HEK293 (cell line): ENCODE measurements at regions not wholly inside any gene's neighbourhood (a gene's known extent, or its start where the extent isn't known, plus 50 kb on each side); places are given as distances from the start of the nearest gene placed in this dataset.

ENCODE experiments used
- TRIM28 ChIP-seq: IDR thresholded peaks from 2 replicates; pipeline ENCODE4 v1.6.1; 2011; ENCODE audit warnings: low read length, control low read depth, borderline replicate concordance
- ZNF121 ChIP-seq: fragments of 450-650 bp; formaldehyde crosslinking; IDR thresholded peaks from 2 replicates; pipeline ENCODE4 v1.5.1; 2016; ENCODE audit warnings: missing biosample characterization, missing genetic modification characterization
- ZNF19 ChIP-seq: fragments of 450-650 bp; formaldehyde crosslinking; IDR thresholded peaks from 2 replicates; pipeline ENCODE4; 2016; ENCODE audit warnings: missing biosample characterization, missing genetic modification characterization, low read depth
- ZNF24 ChIP-seq: fragments of 450-650 bp; formaldehyde crosslinking; IDR thresholded peaks from 2 replicates; pipeline ENCODE4 v1.5.1; 2016; ENCODE audit warnings: missing biosample characterization, missing genetic modification characterization
- ZNF335 ChIP-seq: fragments of 450-650 bp; formaldehyde crosslinking; conservative IDR thresholded peaks from 2 replicates; pipeline ENCODE4 v1.5.1; 2016; ENCODE audit warnings: missing biosample characterization, missing genetic modification characterization
- ZNF37A ChIP-seq: fragments of 450-650 bp; IDR thresholded peaks from 2 replicates; pipeline ENCODE4 v1.5.1; 2018; ENCODE audit warnings: missing biosample characterization, missing genetic modification characterization
- ZNF792 ChIP-seq: fragments of 450-650 bp; formaldehyde crosslinking; IDR thresholded peaks from 2 replicates; pipeline ENCODE4 v1.5.1; 2016; ENCODE audit warnings: missing biosample characterization, missing genetic modification characterization
- TF ChIP-seq, protein P1 (sequence below): fragments of 450-650 bp; formaldehyde crosslinking; IDR thresholded peaks from 2 replicates; pipeline ENCODE4 v1.5.1; 2016; ENCODE audit warnings: missing biosample characterization, missing genetic modification characterization
- TF ChIP-seq, protein P2 (sequence below): fragments of 450-650 bp; formaldehyde crosslinking; IDR thresholded peaks from 2 replicates; pipeline ENCODE4 v1.5.0; 2017; ENCODE audit warnings: missing biosample characterization, missing genetic modification characterization, borderline replicate concordance

- TF ChIP-seq, protein P1, sequence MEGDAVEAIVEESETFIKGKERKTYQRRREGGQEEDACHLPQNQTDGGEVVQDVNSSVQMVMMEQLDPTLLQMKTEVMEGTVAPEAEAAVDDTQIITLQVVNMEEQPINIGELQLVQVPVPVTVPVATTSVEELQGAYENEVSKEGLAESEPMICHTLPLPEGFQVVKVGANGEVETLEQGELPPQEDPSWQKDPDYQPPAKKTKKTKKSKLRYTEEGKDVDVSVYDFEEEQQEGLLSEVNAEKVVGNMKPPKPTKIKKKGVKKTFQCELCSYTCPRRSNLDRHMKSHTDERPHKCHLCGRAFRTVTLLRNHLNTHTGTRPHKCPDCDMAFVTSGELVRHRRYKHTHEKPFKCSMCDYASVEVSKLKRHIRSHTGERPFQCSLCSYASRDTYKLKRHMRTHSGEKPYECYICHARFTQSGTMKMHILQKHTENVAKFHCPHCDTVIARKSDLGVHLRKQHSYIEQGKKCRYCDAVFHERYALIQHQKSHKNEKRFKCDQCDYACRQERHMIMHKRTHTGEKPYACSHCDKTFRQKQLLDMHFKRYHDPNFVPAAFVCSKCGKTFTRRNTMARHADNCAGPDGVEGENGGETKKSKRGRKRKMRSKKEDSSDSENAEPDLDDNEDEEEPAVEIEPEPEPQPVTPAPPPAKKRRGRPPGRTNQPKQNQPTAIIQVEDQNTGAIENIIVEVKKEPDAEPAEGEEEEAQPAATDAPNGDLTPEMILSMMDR, result no peak
- no peak for TF ChIP-seq ZNF121 (tag by site-specific recombination)
- no peak for TF ChIP-seq ZNF24 (tag by site-specific recombination)
- TF ChIP-seq ZNF19, result no peak
- TF ChIP-seq, protein P2, sequence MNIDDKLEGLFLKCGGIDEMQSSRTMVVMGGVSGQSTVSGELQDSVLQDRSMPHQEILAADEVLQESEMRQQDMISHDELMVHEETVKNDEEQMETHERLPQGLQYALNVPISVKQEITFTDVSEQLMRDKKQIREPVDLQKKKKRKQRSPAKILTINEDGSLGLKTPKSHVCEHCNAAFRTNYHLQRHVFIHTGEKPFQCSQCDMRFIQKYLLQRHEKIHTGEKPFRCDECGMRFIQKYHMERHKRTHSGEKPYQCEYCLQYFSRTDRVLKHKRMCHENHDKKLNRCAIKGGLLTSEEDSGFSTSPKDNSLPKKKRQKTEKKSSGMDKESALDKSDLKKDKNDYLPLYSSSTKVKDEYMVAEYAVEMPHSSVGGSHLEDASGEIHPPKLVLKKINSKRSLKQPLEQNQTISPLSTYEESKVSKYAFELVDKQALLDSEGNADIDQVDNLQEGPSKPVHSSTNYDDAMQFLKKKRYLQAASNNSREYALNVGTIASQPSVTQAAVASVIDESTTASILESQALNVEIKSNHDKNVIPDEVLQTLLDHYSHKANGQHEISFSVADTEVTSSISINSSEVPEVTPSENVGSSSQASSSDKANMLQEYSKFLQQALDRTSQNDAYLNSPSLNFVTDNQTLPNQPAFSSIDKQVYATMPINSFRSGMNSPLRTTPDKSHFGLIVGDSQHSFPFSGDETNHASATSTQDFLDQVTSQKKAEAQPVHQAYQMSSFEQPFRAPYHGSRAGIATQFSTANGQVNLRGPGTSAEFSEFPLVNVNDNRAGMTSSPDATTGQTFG (tag by site-specific recombination), result no peak
- no peak for TF ChIP-seq ZNF37A (tag by site-specific recombination)
- no peak for TF ChIP-seq ZNF335 (tag by site-specific recombination)
- no peak for TF ChIP-seq TRIM28
- TF ChIP-seq ZNF792, result no peak
Observed at GRCh38 chr9:78573669-78574068, 276.7 kb downstream of the PSAT1 start.
